Inferior parietal cortex (tissue), 1 donor: ENCODE measurements at regions not wholly inside any gene's neighbourhood (a gene's known extent, or its start where the extent isn't known, plus 50 kb on each side); places are given as distances from the start of the nearest gene placed in this dataset.

Experiments
- DNase-seq: peaks from one replicate; pipeline ENCODE4 v3.0.0-alpha.2; 2016; ENCODE audit errors: extremely low spot score

DNA sequence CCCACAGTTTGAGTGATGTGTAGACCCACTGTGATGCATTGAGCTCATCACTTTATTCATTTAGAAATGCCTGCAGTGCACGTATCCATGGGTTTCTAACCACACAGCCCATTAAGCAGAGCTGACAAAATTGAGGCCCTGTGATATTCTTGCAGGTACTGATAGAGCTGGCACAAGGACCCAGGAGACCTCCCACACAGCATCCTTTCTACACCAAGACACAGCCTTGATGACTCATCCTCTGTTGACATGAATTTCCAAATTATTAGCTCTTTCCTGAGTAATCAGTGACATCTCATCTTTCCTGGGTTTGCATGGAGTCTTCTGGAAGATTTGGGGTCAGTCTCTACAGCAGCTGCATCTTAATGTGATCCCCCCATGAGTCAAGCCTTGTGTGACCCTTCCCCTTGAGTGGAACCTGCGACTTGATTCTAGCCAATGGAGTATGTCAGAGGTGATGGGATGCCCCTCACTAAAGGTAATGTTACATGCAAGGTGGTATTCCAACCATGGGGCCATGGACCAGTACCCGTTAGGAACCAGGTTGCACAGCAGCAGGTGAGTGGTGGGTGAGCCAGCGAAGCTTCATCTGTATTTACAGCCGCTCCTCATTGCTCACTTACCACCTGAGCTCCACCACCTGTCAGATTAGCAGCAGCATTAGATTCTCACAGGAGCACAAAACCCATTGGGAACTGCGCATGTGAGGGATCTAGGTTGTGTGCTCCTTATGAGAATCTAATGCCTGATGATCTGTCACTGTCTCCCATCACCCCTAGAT is 181.1 kb upstream of the ARL4C start:
- DNase-seq: no peak

- no peak for DNase-seq
Observed at GRCh38 chr2:234676783-234677450, 180.0 kb upstream of the ARL4C start.

GRCh38 chr2:234676109-234676782 is 179.4 kb upstream of the ARL4C start:
- DNase-seq: no peak

- no peak for DNase-seq
Observed at GRCh38 chr2:234674781-234675201, 177.9 kb upstream of the ARL4C start.

DNA sequence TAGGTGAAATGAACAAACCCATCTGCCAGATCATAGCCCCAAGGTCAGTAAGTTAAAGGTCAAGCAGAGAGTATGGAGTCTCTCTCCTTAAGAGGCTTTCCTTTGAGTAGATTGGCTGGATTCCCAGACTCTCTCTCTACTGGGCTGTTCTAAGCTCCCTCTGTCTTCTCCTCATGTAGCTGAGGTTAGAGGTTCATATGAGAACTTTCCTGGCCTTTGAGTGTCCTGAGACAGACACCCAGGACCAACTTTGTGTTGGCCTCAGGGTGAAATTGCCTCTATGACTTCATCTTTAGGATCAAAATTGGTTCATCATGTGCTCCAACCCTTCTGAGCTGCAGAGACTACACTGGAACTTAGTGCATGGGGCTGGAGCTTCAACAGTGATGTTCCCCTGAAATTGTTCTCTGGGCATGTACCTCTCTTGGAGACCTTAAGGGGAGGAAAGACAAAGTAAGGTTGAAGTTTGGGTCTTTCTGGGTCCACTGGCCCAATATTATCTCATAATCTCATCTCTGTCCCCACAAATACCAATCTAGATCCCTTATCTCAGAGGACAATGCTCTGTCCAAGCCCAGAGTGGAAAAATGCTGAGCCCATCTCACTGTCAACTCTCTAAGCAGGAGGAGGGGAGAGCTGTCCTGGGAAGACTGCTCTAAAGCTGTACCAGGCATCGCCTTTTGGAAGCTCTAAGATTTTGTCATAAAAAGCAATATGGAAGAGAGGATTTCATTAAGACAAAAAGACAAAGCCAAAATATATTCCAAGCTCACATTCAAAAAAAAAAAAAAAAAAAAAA is 177.3 kb upstream of the ARL4C start:
- DNase-seq: no peak

DNA sequence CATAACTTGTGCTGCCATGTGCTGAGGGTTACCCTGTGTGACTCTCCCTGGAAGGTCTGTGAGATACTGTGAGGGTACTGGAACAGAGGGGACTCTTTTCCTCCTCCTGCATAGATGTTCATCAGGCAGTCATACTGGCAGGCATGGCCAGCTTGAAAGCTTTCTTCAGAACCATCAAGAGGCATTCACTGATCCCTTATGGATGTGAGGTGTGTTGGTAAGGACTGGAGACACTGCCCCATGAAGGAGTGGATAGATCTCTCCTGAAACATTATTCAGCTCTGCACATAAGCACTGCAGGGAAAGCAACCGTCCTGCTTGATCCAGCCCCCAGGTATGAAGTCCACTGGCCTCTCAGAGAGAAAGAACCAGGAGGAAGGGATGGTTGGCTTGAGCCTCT is 176.6 kb upstream of the ARL4C start:
- DNase-seq: no peak

DNA sequence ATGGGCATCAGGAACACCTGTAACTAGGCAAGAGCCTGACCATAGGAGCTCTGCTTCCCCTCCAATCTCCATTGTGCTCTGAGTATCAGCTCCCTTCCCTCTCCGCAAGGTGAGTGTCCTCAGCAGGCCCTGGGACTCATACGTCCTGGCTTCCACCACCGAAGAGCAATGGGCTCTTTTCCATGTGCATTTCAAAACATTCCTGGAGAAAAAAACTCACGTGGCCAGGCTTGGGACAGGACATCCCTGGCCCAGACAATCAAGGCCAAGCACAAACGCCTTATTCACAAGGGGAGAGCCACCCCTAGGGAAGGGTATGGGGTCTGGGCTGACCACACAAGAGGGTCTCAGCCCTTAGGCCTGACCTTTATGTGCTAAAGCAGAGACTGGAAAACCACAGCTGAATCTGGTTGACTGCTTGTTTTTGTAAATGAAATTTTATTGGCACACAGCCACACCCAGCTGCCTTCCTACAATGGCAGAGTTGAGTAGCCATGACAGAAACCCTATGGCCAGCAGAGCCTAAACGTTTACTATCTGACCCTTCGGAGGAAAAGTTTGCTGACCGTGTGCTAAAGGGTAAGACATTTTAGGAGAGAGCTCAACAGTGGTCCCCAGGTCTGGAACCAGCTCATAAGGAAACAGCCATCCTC is 175.7 kb upstream of the ARL4C start:
- DNase-seq: no peak

- no peak for DNase-seq
Observed at GRCh38 chr2:234671716-234672115, 174.8 kb upstream of the ARL4C start.

GRCh38 chr2:234671231-234671630 is 174.3 kb upstream of the ARL4C start:
- DNase-seq: no peak

DNA sequence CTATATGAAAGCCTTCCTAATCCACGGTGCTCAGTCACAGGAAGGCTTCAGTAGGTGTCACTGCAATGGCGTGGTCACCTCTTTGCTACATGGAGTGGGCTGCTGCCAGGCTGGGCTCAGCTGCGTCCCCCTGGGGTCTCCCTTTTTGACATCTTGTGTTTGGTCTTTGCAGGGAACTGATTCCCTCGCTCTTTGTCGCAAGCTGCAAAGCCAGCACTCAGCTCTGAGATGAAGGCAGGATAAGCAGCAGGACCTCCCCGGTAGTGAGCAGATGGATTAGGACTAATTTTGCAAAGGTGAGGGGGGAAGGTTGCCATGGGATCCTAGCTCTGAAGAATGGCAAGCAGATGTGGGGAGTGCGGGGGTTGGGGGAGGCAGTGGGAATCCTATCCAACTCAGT is 173.9 kb upstream of the ARL4C start:
- DNase-seq: no peak

DNA sequence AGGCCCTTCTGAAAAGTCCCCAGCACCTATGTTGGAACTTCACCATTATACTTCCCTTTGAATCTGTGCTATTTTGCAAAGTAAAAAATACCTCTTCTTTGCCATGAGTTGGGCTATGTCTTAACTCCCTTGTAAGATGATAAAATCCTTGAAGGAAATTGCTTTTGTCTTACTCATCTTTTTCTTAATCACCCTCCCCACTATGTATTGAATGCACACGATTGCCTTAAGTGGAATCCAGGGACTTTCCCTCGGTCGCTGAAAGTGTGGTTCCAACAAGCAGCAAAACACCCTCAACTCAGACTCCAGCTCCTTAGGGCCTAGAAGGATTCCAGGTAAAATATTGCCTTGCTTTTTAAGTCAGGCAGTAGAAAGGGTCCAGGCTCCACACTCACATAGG is 173.2 kb upstream of the ARL4C start:
- no peak for DNase-seq

GRCh38 chr2:234669621-234670020 is 172.7 kb upstream of the ARL4C start:
- no peak for DNase-seq

GRCh38 chr2:234669001-234669400 is 172.1 kb upstream of the ARL4C start:
- DNase-seq: no peak

- DNase-seq: no peak
Observed at GRCh38 chr2:234666911-234667310, 170.0 kb upstream of the ARL4C start.

DNA sequence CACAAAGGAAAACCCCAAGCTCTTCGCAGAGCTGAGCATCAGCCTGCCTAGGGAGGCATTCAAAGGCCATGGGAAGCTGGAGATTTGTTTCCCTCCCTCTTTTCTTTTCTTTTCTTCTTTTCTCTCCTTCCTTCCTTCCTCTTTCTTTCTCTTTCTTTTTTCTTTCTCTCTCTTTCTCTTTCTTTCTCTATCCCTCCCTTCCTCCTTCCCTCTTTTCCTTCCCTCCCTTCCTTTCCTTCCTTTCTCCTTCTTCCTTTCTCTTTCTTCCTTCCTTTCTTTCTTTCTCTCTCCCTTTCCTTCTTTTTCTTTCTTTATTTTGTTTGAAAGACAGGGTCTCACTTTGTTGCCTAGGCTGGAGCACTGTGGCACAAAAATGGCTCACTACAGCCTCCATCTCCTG is 168.4 kb upstream of the ARL4C start:
- DNase-seq: no peak

- DNase-seq: no peak
Observed at GRCh38 chr2:234661849-234662248, 165.0 kb upstream of the ARL4C start.

- no peak for DNase-seq
Observed at GRCh38 chr2:234661175-234661574, 164.3 kb upstream of the ARL4C start.

- DNase-seq: no peak
Observed at GRCh38 chr2:234655706-234656105, 158.8 kb upstream of the ARL4C start.

- DNase-seq: no peak
Observed at GRCh38 chr2:234650911-234651310, 154.0 kb upstream of the ARL4C start.

DNA sequence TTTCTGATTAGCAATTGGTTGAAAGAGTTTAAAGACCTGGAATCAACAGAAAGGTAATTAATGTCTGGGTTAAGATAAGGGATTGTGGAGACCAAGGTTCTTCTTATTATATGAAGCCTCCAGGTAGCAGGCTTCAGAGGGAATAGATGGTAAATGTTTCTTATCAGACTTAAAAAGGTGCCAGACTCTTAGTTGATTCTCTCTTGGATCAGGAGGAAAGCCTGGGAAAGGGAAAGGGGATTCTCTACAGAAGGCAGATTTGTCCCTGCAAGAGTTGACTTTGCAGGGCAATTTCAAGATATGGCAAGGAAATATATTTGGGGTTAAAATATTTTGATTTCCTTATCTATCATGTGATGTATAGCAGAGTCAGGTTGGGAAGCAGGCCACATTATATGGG is 153.1 kb upstream of the ARL4C start:
- DNase-seq: no peak

DNA sequence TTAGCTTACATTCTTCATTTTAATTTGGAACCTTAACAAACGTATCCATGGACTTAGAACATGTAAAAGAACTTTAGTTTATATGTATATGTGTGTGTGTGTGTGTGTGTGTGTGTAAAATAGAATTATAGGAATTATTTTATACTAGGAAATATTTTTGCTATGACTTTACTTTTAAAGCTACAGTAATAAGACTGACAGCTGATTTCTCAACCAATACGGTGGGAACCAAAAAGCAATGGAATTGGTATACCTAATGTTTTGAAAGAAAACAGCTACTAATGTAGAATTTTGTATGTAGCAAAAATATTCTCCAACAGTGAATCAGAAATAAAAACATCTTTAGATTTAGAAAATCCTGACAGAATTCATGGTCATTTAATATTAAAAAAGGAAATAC is 146.5 kb upstream of the ARL4C start:
- no peak for DNase-seq

GRCh38 chr2:234641086-234641485 is 144.2 kb upstream of the ARL4C start:
- DNase-seq: no peak
